Skeletal muscle tissue (tissue), 3 donors: ENCODE measurements at regions not wholly inside any gene's neighbourhood (a gene's known extent, or its start where the extent isn't known, plus 50 kb on each side); places are given as distances from the start of the nearest gene placed in this dataset.

Experiments
- H3K27ac ChIP-seq: one replicate; pipeline ENCODE4 v1.7.0; 2013; ENCODE audit warnings: mild to moderate bottlenecking, low read depth, low read length, inconsistent platforms
- H3K27me3 ChIP-seq, 3 donors: one replicate each; pipeline ENCODE4 v1.7.0; 2013; ENCODE audit warnings: low read length in 3 of 3; ENCODE audit not compliant: control insufficient read depth in 3 of 3, insufficient read depth in 3 of 3
- H3K36me3 ChIP-seq, 3 donors: one replicate each; pipeline ENCODE4 v1.7.0; 2013; ENCODE audit warnings: low read length in 3 of 3; ENCODE audit not compliant: control insufficient read depth in 3 of 3, insufficient read depth in 3 of 3
- H3K4me1 ChIP-seq, 3 donors: one replicate each; pipeline ENCODE4 v1.7.0; 2013; ENCODE audit warnings: low read length in 3 of 3, mild to moderate bottlenecking in 3 of 3; ENCODE audit not compliant: control insufficient read depth in 3 of 3, insufficient read depth in 3 of 3
- H3K4me3 ChIP-seq, 3 donors: one replicate each; pipeline ENCODE4 v1.7.0; 2013; ENCODE audit warnings: low read length in 3 of 3
- H3K9ac ChIP-seq, 3 donors: one replicate each; pipeline ENCODE4 v1.7.0; 2013; ENCODE audit warnings: low read length in 3 of 3, mild to moderate bottlenecking in 3 of 3, moderate library complexity in 2 of 3, low read depth in 1 of 3
- H3K9me3 ChIP-seq, 3 donors: one replicate each; pipeline ENCODE4 v1.7.0; 2013; ENCODE audit warnings: low read length in 3 of 3; ENCODE audit not compliant: control insufficient read depth in 3 of 3
- donor health status: Osteomylitis.

- H3K36me3 ChIP-seq, result no peaks in the 10 kb centered on the region
- H3K4me1 ChIP-seq, result no peaks in the 10 kb centered on the region
- H3K27me3 ChIP-seq, result no peaks in the 10 kb centered on the region
- no peak overlapping the region for H3K27ac ChIP-seq
- H3K9me3 ChIP-seq, result no peaks in the 10 kb centered on the region
- H3K4me3 ChIP-seq, result no peak overlapping the region
- no peak overlapping the region for H3K9ac ChIP-seq
These were observed 985.6 kb downstream of the SLITRK5 start for GRCh38 chr13:88656751-88657150.

- Histone ChIP-seq H3K9me3 (peaks cover 0 to 2% (median 0%) of the 10 kb centered on the region in 3 donors), H3K27ac (no peak overlapping the region), H3K9ac (no peak overlapping the region), H3K4me3 (no peak overlapping the region), H3K4me1 (no peaks in the 10 kb centered on the region), H3K27me3 (no peaks in the 10 kb centered on the region), H3K36me3 (no peaks in the 10 kb centered on the region)
These were observed 999.3 kb downstream of the SLITRK5 start for GRCh38 chr13:88670509-88670908.

- no peaks in the 10 kb centered on the region for H3K27me3 ChIP-seq
- peaks cover 0 to 2% (median 0%) of the 10 kb centered on the region in 3 donors for H3K9me3 ChIP-seq
- H3K4me1 ChIP-seq, result no peaks in the 10 kb centered on the region
- no peak overlapping the region for H3K27ac ChIP-seq
- H3K9ac ChIP-seq, result no peak overlapping the region
- no peaks in the 10 kb centered on the region for H3K36me3 ChIP-seq
- H3K4me3 ChIP-seq, result no peak overlapping the region
These were observed 1003.7 kb downstream of the SLITRK5 start for GRCh38 chr13:88674841-88675240.

- Histone ChIP-seq H3K9ac (no peak overlapping the region), H3K27ac (no peak overlapping the region), H3K4me1 (no peaks in the 10 kb centered on the region), H3K36me3 (no peaks in the 10 kb centered on the region), H3K9me3 (peaks cover 0 to 2% (median 0%) of the 10 kb centered on the region in 3 donors), H3K27me3 (no peaks in the 10 kb centered on the region), H3K4me3 (no peak overlapping the region)
These were observed 1004.3 kb downstream of the SLITRK5 start for GRCh38 chr13:88675347-88675996.

GRCh38 chr13:88676016-88676415, 1004.8 kb downstream of the SLITRK5 start:
- no peaks in the 10 kb centered on the region for H3K36me3 ChIP-seq

GRCh38 chr13:88685459-88685858, 1014.3 kb downstream of the SLITRK5 start:
- Histone ChIP-seq H3K4me1 (no peaks in the 10 kb centered on the region), H3K9ac (no peak overlapping the region), H3K4me3 (no peak overlapping the region), H3K27ac (no peak overlapping the region), H3K27me3 (no peaks in the 10 kb centered on the region), H3K9me3 (no peaks in the 10 kb centered on the region), H3K36me3 (no peaks in the 10 kb centered on the region)

More at GRCh38 chr13:88676016-88676415, 1004.8 kb downstream of the SLITRK5 start:
- Histone ChIP-seq H3K9me3 (no peaks in the 10 kb centered on the region), H3K4me3 (no peak overlapping the region), H3K4me1 (no peaks in the 10 kb centered on the region), H3K27ac (no peak overlapping the region), H3K27me3 (no peaks in the 10 kb centered on the region), H3K9ac (no peak overlapping the region)

GRCh38 chr13:88701551-88701950, 1030.4 kb downstream of the SLITRK5 start:
- Histone ChIP-seq H3K4me1 (no peaks in the 10 kb centered on the region), H3K27ac (no peak overlapping the region), H3K9me3 (no peaks in the 10 kb centered on the region), H3K9ac (no peak overlapping the region), H3K4me3 (no peak overlapping the region), H3K27me3 (no peaks in the 10 kb centered on the region), H3K36me3 (no peaks in the 10 kb centered on the region)

- Histone ChIP-seq H3K36me3 (no peaks in the 10 kb centered on the region), H3K27me3 (no peaks in the 10 kb centered on the region), H3K9me3 (no peaks in the 10 kb centered on the region), H3K4me3 (no peak overlapping the region), H3K4me1 (no peaks in the 10 kb centered on the region), H3K9ac (no peak overlapping the region), H3K27ac (no peak overlapping the region)
These were observed 1033.6 kb downstream of the SLITRK5 start for GRCh38 chr13:88704600-88705275.

- H3K36me3 ChIP-seq, result no peaks in the 10 kb centered on the region
- H3K27me3 ChIP-seq, result no peaks in the 10 kb centered on the region
- no peaks in the 10 kb centered on the region for H3K9me3 ChIP-seq
- no peaks in the 10 kb centered on the region for H3K4me1 ChIP-seq
- H3K9ac ChIP-seq, result no peak overlapping the region
- H3K4me3 ChIP-seq, result no peak overlapping the region
- H3K27ac ChIP-seq, result no peak overlapping the region
These were observed 1036.5 kb downstream of the SLITRK5 start for GRCh38 chr13:88707646-88708045.

- H3K27ac ChIP-seq, result no peak overlapping the region
- H3K27me3 ChIP-seq, result no peaks in the 10 kb centered on the region
- no peak overlapping the region for H3K9ac ChIP-seq
- no peaks in the 10 kb centered on the region for H3K4me1 ChIP-seq
- H3K36me3 ChIP-seq, result no peaks in the 10 kb centered on the region
- no peak overlapping the region for H3K4me3 ChIP-seq
- no peaks in the 10 kb centered on the region for H3K9me3 ChIP-seq
These were observed 1046.8 kb downstream of the SLITRK5 start for GRCh38 chr13:88717946-88718345.
